ENCODE measurements at regions not wholly inside any gene's neighbourhood (a gene's known extent, or its start where the extent isn't known, plus 50 kb on each side); places are given as distances from the start of the nearest gene placed in this dataset.
"Not testable (repeated sequence)": the region's sequence is repeated elsewhere in the genome, so short reads cannot be mapped to it uniquely, and the experiment has no call there.

GRCh38 chr3:35389907-35390306, 249.4 kb upstream of the ARPP21 start:
- DNase-seq (ENCODE audit: low read depth, low spot score) = no peak

- no peak for DNase-seq (ENCODE audit: low read depth, low spot score)
Observed at GRCh38 chr3:35392187-35392586, 247.1 kb upstream of the ARPP21 start.

- no peak for DNase-seq (ENCODE audit: low read depth, low spot score)
Observed at GRCh38 chr3:35393901-35394799, 245.2 kb upstream of the ARPP21 start.

- DNase-seq (ENCODE audit: low read depth, low spot score) = no peak
Observed at GRCh38 chr3:35394905-35395304, 244.4 kb upstream of the ARPP21 start.

- DNase-seq (ENCODE audit: low read depth, low spot score) = no peak
Observed at GRCh38 chr3:35401671-35402070, 237.7 kb upstream of the ARPP21 start.

GRCh38 chr3:35404571-35404970, 234.8 kb upstream of the ARPP21 start:
- DNase-seq (ENCODE audit: low read depth, low spot score) = no peak

GRCh38 chr3:35408882-35409281, 230.4 kb upstream of the ARPP21 start:
- DNase-seq (ENCODE audit: low read depth, low spot score) = no peak

- DNase-seq (ENCODE audit: low read depth, low spot score) = no peak
Observed at GRCh38 chr3:35409991-35410390, 229.3 kb upstream of the ARPP21 start.

GRCh38 chr3:35413483-35413882, 225.8 kb upstream of the ARPP21 start:
- no peak for DNase-seq (ENCODE audit: low read depth, low spot score)

- DNase-seq (ENCODE audit: low read depth, low spot score) = no peak
Observed at GRCh38 chr3:35417080-35417479, 222.2 kb upstream of the ARPP21 start.

GRCh38 chr3:35422101-35422500, 217.2 kb upstream of the ARPP21 start:
- no peak for DNase-seq (ENCODE audit: low read depth, low spot score)

- DNase-seq (ENCODE audit: low read depth, low spot score) = no peak
Observed at GRCh38 chr3:35422836-35423601, 216.3 kb upstream of the ARPP21 start.

GRCh38 chr3:35426366-35426958, 212.9 kb upstream of the ARPP21 start:
- DNase-seq (ENCODE audit: low read depth, low spot score) = no peak

GRCh38 chr3:35437381-35437780, 201.9 kb upstream of the ARPP21 start:
- peak; percentile 57 for DNase-seq (ENCODE audit: low read depth, low spot score)

GRCh38 chr3:35438101-35438500, 201.2 kb upstream of the ARPP21 start:
- peak; percentile 76 for DNase-seq (ENCODE audit: low read depth, low spot score)

- peak; percentile 46 for DNase-seq (ENCODE audit: low read depth, low spot score)
Observed at GRCh38 chr3:35439663-35440062, 199.7 kb upstream of the ARPP21 start.

- DNase-seq (ENCODE audit: low read depth, low spot score) = no peak
Observed at GRCh38 chr3:35440826-35441225, 198.5 kb upstream of the ARPP21 start.

- DNase-seq (ENCODE audit: low read depth, low spot score) = no peak
Observed at GRCh38 chr3:35446896-35447295, 192.4 kb upstream of the ARPP21 start.

- DNase-seq (ENCODE audit: low read depth, low spot score) = no peak
Observed at GRCh38 chr3:35448121-35448520, 191.2 kb upstream of the ARPP21 start.

GRCh38 chr3:35448681-35449080, 190.6 kb upstream of the ARPP21 start:
- DNase-seq (ENCODE audit: low read depth, low spot score) = no peak

GRCh38 chr3:35454819-35455218, 184.5 kb upstream of the ARPP21 start:
- not testable (repeated sequence) for DNase-seq (ENCODE audit: low read depth, low spot score)

- no peak for DNase-seq (ENCODE audit: low read depth, low spot score)
Observed at GRCh38 chr3:35473956-35474355, 165.4 kb upstream of the ARPP21 start.
